ENCODE measurements at regions not wholly inside any gene's neighbourhood (a gene's known extent, or its start where the extent isn't known, plus 50 kb on each side); places are given as distances from the start of the nearest gene placed in this dataset.

- TF ChIP-seq, protein P1, sequence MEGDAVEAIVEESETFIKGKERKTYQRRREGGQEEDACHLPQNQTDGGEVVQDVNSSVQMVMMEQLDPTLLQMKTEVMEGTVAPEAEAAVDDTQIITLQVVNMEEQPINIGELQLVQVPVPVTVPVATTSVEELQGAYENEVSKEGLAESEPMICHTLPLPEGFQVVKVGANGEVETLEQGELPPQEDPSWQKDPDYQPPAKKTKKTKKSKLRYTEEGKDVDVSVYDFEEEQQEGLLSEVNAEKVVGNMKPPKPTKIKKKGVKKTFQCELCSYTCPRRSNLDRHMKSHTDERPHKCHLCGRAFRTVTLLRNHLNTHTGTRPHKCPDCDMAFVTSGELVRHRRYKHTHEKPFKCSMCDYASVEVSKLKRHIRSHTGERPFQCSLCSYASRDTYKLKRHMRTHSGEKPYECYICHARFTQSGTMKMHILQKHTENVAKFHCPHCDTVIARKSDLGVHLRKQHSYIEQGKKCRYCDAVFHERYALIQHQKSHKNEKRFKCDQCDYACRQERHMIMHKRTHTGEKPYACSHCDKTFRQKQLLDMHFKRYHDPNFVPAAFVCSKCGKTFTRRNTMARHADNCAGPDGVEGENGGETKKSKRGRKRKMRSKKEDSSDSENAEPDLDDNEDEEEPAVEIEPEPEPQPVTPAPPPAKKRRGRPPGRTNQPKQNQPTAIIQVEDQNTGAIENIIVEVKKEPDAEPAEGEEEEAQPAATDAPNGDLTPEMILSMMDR (IDR thresholded peaks at IDR 0.05) = no peak
- no peak for TF ChIP-seq POLR2A (IDR thresholded peaks at IDR 0.05)
Measured at GRCh38 chr14:53851394-53852090, 105.1 kb downstream of the BMP4 start.
